ENCODE measurements at regions not wholly inside any gene's neighbourhood (a gene's known extent, or its start where the extent isn't known, plus 50 kb on each side); places are given as distances from the start of the nearest gene placed in this dataset.

DNA sequence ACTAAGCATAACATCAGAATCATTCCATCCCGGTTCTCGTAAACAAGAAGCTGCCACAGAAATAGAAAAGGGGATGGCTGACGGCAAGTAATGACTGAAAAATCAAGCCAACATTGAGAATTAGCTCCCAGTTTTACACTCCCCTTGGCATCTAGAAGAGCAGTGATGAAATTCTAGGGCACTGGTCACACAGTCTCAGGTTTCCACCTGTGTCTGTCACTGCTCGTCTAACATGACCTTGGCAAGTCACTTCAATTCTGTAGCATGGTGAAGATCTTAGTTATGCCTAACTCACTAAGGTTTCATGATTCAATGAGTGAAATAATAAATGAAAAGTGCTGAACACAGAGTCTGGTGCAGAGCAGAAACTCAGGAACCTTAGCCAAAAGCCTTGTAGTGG, 272.3 kb upstream of the ARRDC4 start:
- no peak overlapping the region for H3K4me3 ChIP-seq (replicated peaks; ENCODE audit: low read depth, low read length)
- DNase-seq (ENCODE audit: low read depth) = no peak
- TF ChIP-seq, protein P1, sequence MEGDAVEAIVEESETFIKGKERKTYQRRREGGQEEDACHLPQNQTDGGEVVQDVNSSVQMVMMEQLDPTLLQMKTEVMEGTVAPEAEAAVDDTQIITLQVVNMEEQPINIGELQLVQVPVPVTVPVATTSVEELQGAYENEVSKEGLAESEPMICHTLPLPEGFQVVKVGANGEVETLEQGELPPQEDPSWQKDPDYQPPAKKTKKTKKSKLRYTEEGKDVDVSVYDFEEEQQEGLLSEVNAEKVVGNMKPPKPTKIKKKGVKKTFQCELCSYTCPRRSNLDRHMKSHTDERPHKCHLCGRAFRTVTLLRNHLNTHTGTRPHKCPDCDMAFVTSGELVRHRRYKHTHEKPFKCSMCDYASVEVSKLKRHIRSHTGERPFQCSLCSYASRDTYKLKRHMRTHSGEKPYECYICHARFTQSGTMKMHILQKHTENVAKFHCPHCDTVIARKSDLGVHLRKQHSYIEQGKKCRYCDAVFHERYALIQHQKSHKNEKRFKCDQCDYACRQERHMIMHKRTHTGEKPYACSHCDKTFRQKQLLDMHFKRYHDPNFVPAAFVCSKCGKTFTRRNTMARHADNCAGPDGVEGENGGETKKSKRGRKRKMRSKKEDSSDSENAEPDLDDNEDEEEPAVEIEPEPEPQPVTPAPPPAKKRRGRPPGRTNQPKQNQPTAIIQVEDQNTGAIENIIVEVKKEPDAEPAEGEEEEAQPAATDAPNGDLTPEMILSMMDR (IDR thresholded peaks at IDR 0.05; ENCODE audit: low read length, missing control alignments) = no peak

DNA sequence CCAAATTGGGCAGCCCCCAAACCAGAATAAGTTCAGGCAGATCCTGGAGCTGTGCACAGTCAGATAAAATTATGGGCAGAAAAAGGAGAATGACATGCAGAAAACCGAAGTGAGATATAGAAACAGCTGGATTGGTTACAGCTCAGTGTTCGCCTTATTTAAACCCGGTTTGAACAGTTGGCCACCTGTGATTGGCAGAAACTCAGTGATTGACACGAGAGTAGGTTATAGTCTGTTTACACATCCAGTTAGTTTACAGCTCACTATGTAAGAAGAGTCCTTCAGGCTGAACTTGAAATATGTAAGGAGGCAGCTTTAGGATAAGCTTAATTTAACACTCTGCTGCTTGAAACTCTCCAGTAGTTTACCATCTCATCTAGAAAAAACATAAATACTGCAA, 271.6 kb upstream of the ARRDC4 start:
- H3K4me3 ChIP-seq (replicated peaks; ENCODE audit: low read depth, low read length) = no peak overlapping the region
- TF ChIP-seq, protein P1 (IDR thresholded peaks at IDR 0.05; ENCODE audit: low read length, missing control alignments) = no peak
- DNase-seq (ENCODE audit: low read depth) = no peak

DNA sequence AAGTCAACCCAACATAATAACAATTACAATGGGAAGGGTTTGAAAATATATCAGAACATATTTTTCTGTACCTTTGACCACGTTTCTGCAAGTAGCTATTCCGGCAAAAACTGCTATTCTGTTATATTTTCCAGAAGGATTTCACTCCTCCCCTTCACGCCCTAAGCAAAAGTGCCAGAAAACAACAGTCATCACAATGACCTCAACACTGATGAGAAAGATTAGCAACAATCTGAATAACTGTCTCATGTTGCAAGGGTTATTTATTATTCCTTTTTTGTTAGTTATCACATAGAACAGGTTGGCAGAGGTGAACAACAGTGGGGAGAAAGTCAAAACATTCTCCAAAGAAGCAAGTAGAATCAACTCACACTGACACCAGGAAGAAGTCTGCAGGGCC, 269.4 kb upstream of the ARRDC4 start:
- no peak overlapping the region for H3K4me3 ChIP-seq (replicated peaks; ENCODE audit: low read depth, low read length)
- TF ChIP-seq, protein P1 (IDR thresholded peaks at IDR 0.05; ENCODE audit: low read length, missing control alignments) = no peak
- no peak for DNase-seq (ENCODE audit: low read depth)

DNA sequence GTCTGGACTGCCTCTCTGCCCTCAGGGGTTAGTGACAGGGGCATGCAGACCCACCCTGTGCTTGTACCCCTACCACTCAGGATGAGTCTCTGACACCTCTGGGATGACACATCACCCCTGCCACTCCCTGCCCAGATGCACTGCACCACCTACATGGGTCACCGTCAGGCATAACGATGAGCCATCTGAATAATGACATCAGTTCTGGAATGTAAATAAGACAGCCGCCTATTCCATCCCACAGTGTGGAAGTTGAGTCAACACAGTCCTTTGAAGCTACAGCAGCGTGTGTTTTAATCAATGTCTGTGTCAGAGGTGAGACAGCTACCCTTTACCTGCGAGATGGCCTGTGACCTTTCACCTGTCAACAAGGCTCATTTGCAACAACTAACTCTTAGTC, 268.7 kb upstream of the ARRDC4 start:
- no peak for DNase-seq (ENCODE audit: low read depth)
- no peak overlapping the region for H3K4me3 ChIP-seq (replicated peaks; ENCODE audit: low read depth, low read length)
- TF ChIP-seq, protein P1 (IDR thresholded peaks at IDR 0.05; ENCODE audit: low read length, missing control alignments) = no peak

DNA sequence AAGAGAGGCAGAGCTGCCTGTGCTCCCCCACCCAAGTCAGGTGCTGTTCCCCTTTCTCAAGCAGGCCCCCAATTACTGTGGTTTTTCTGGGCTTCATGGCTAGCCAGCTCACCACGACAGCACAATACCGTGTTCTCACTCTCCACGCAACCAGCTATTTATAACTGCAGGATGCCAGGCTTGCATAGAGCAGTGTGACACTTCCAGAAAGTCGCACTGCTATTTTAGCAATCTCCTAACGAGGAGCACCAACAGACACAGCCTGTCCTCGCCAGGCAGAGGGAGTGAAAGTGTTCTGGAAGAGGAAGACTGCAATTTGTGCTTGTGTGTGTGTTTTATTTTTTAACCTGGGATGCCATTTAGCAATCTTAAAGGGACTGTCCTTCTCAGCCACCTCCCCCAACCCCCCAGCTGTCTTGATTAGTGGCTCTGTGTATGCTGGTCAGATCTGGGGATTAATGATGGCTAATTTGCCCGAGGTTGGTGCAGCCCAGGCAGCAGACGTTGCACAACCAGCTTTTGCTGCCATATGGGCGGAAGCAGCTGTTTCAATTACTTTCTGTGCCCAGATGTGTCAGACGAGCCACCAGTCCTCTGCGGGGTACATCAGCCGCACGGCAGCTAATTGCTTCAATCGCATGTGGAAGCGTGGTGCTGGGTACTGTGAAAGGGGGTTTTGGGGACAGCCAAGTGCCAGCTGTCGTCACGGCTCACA, 268.0 kb upstream of the ARRDC4 start:
- TF ChIP-seq, protein P1 (IDR thresholded peaks at IDR 0.05; ENCODE audit: low read length, missing control alignments) = no peak
- no peak for DNase-seq (ENCODE audit: low read depth)
- H3K4me3 ChIP-seq (replicated peaks; ENCODE audit: low read depth, low read length) = no peak overlapping the region

DNA sequence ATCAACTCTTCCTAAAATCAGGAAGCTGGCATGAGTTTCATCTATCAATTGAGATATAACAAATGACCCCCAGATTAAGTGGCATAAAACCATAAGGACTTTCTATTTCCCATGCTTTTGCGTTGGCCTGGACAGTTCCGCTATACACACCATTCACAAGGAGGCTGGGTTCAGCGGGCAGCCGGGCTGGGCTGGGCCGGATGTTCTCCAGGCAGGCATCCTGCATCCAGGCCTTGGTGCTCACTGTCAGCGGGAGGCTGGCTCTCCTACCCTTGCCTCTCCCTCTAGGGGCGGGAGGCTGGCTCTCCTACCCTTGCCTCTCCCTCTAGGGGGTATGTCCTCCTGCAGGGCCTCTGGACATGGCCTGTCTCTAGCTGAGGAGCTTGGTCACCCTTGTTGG, 266.0 kb upstream of the ARRDC4 start:
- TF ChIP-seq, protein P1 (IDR thresholded peaks at IDR 0.05; ENCODE audit: low read length, missing control alignments) = no peak
- no peak overlapping the region for H3K4me3 ChIP-seq (replicated peaks; ENCODE audit: low read depth, low read length)
- no peak for DNase-seq (ENCODE audit: low read depth)

DNA sequence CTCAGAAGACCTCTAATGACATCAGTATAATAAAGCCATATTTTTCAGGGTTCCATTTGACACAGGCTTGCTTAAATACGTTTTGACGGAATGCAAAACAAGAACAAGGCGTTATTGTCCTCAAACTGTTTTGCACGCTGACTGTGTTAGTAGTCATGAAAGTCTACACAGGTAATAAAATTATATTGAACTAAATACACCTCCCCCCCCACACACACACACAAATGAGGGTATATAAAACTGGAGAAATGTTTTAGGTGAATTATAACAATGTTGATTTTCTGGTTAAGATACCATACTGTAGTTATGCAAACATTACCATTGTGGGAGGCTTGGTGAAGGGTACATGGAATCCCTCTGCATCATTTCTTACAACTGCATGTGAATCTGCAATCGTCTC, 257.1 kb upstream of the ARRDC4 start:
- TF ChIP-seq, protein P1 (IDR thresholded peaks at IDR 0.05; ENCODE audit: low read length, missing control alignments) = no peak
- H3K4me3 ChIP-seq (replicated peaks; ENCODE audit: low read depth, low read length) = no peak overlapping the region
- no peak for DNase-seq (ENCODE audit: low read depth)

All from fibroblast of pulmonary artery (primary cell).